ENCODE measurements at regions not wholly inside any gene's neighbourhood (a gene's known extent, or its start where the extent isn't known, plus 50 kb on each side); places are given as distances from the start of the nearest gene placed in this dataset.

DNA sequence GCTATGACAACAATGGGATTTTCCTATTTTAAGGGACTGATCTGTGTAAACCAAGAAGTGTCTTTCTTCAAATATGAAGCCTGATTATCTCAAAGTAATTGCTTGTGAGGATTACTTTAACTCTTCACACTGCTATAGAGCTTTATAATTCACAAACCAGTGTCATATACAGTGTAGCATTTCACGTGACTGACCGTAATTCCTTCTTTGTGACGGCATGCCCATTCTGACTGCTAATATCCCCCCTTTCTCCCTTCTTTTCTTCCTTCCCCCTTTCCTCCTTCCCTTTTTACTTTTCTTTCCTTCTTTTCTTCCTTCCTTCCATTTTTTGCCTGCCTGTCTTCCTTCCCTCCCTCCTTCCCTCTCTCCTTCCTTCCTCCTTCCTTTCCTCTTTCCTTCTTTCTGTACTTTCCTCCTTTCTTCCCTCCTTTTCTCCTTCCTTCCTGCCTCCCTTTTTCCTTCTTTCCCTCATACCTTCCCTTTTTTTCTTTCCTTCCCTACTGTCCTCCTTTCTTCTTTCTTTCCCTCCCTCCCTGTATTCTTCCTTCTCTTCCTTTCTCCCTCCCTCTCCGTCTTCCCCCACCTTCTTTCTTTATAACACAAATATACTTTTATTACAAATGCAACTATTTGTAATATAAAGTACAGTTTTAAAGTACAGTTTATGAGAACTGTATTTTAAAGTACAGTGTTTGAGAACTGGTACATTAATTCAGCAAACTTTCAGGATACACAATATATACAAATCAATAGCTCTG is 75.0 kb upstream of the EXOC2 start:
- Mint-ChIP-seq H3K27me3 (ENCODE audit: low read depth in 3 of 3) (peaks cover 4 to 23% (median 5%) of the 10 kb centered on the region in 3 donors), H3K36me3 (no peaks in the 10 kb centered on the region), H3K9me3 (peaks cover 0 to 7% (median 3%) of the 10 kb centered on the region in 7 donors), H3K4me3 (no peak overlapping the region), H3K4me1 (no peaks in the 10 kb centered on the region), H3K27ac (no peak overlapping the region)
- no peak overlapping the region for H2AFZ ChIP-seq (ENCODE audit: insufficient read depth, low read depth, low read length, poor library complexity, severe bottlenecking)
- TF ChIP-seq, protein P1, sequence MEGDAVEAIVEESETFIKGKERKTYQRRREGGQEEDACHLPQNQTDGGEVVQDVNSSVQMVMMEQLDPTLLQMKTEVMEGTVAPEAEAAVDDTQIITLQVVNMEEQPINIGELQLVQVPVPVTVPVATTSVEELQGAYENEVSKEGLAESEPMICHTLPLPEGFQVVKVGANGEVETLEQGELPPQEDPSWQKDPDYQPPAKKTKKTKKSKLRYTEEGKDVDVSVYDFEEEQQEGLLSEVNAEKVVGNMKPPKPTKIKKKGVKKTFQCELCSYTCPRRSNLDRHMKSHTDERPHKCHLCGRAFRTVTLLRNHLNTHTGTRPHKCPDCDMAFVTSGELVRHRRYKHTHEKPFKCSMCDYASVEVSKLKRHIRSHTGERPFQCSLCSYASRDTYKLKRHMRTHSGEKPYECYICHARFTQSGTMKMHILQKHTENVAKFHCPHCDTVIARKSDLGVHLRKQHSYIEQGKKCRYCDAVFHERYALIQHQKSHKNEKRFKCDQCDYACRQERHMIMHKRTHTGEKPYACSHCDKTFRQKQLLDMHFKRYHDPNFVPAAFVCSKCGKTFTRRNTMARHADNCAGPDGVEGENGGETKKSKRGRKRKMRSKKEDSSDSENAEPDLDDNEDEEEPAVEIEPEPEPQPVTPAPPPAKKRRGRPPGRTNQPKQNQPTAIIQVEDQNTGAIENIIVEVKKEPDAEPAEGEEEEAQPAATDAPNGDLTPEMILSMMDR (IDR thresholded peaks at IDR 0.05): no peak
- no peaks in the 10 kb centered on the region for H4K20me1 ChIP-seq (ENCODE audit: insufficient read depth, low read length)
- H3K79me2 ChIP-seq (ENCODE audit: insufficient read depth, low read length): no peaks in the 10 kb centered on the region
- H3K4me3 ChIP-seq (replicated peaks in 1 of 3; ENCODE audit: low read depth in 2 of 3, low read length in 3 of 3): no peak overlapping the region
- H3K4me1 ChIP-seq (ENCODE audit: control insufficient read depth in 1 of 2, insufficient read depth in 2 of 2, low read length in 2 of 2): no peaks in the 10 kb centered on the region
- H3K9me3 ChIP-seq (replicated peaks in 1 of 2; ENCODE audit: control insufficient read depth in 1 of 2, insufficient read depth in 1 of 2, low read length in 2 of 2): no peaks in the 10 kb centered on the region
- WGBS (ENCODE audit: insufficient coverage): 93% methylated on average over 3 of the region's 4 CpGs
- intact Hi-C loops (cut with micrococcal nuclease): no loop called here
- peaks cover 3 to 5% of the 10 kb centered on the region in 2 donors for H3K27me3 ChIP-seq (ENCODE audit: control insufficient read depth in 2 of 2, insufficient read depth in 2 of 2, low read length in 2 of 2)
- H3K27ac ChIP-seq (ENCODE audit: low read depth in 1 of 2, low read length in 2 of 2): no peak overlapping the region
- no peaks in the 10 kb centered on the region for H3K36me3 ChIP-seq (replicated peaks in 1 of 2; ENCODE audit: control insufficient read depth in 1 of 2, insufficient read depth in 2 of 2, low read length in 2 of 2)
- H3K4me2 ChIP-seq (replicated peaks; ENCODE audit: extremely low read depth, low read length, poor library complexity, severe bottlenecking): no peak overlapping the region
- DNase-seq: no peak
- no peak overlapping the region for H3K9ac ChIP-seq (ENCODE audit: insufficient read depth, low read length, poor library complexity, severe bottlenecking)

DNA sequence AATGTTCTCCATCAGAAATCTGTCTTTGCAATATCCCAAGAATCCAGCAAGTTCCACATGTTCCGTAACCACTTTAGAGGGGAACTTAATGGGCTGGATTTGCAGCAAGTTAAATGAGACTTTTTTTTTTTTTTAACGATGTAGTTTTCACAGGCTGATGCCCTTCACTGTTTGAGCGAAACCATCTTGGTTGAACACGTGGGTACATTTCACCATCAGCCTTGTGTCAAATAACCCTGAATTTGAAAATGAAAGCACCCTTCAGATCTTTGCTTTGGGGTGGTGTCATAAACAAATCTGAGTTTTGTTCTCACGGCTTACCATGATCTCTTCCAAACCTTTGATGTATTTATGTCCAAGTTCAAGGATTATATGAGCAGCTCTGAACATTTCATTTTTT is 73.7 kb upstream of the EXOC2 start:
- peaks cover 3 to 5% of the 10 kb centered on the region in 2 donors for H3K27me3 ChIP-seq (ENCODE audit: control insufficient read depth in 2 of 2, insufficient read depth in 2 of 2, low read length in 2 of 2)
- H4K20me1 ChIP-seq (ENCODE audit: insufficient read depth, low read length): no peaks in the 10 kb centered on the region
- no peak for DNase-seq
- Mint-ChIP-seq H3K27me3 (ENCODE audit: low read depth in 3 of 3) (peaks cover 4 to 24% (median 7%) of the 10 kb centered on the region in 3 donors), H3K27ac (peak overlapping the region in 1 of 7 donors; percentile 2), H3K4me3 (no peak overlapping the region), H3K4me1 (no peaks in the 10 kb centered on the region), H3K9me3 (peaks cover 0 to 9% (median 3%) of the 10 kb centered on the region in 7 donors), H3K36me3 (no peaks in the 10 kb centered on the region)
- no peak overlapping the region for H3K4me2 ChIP-seq (replicated peaks; ENCODE audit: extremely low read depth, low read length, poor library complexity, severe bottlenecking)
- H3K9ac ChIP-seq (ENCODE audit: insufficient read depth, low read length, poor library complexity, severe bottlenecking): no peak overlapping the region
- H3K9me3 ChIP-seq (replicated peaks in 1 of 2; ENCODE audit: control insufficient read depth in 1 of 2, insufficient read depth in 1 of 2, low read length in 2 of 2): peaks cover under 1 to 1% of the 10 kb centered on the region in 2 donors
- TF ChIP-seq, protein P1 (IDR thresholded peaks at IDR 0.05): no peak
- H2AFZ ChIP-seq (ENCODE audit: insufficient read depth, low read depth, low read length, poor library complexity, severe bottlenecking): no peak overlapping the region
- H3K36me3 ChIP-seq (replicated peaks in 1 of 2; ENCODE audit: control insufficient read depth in 1 of 2, insufficient read depth in 2 of 2, low read length in 2 of 2): no peaks in the 10 kb centered on the region
- no peaks in the 10 kb centered on the region for H3K4me1 ChIP-seq (ENCODE audit: control insufficient read depth in 1 of 2, insufficient read depth in 2 of 2, low read length in 2 of 2)
- H3K4me3 ChIP-seq (replicated peaks in 1 of 3; ENCODE audit: low read depth in 2 of 3, low read length in 3 of 3): no peak overlapping the region
- 100% methylated on average over 1 of the region's 5 CpGs for WGBS (ENCODE audit: insufficient coverage)
- no peak overlapping the region for H3K27ac ChIP-seq (ENCODE audit: low read depth in 1 of 2, low read length in 2 of 2)
- intact Hi-C loops (cut with micrococcal nuclease): no loop called here
- H3K79me2 ChIP-seq (ENCODE audit: insufficient read depth, low read length): no peaks in the 10 kb centered on the region
